ENCODE measurements at regions not wholly inside any gene's neighbourhood (a gene's known extent, or its start where the extent isn't known, plus 50 kb on each side); places are given as distances from the start of the nearest gene placed in this dataset.
"Not testable (repeated sequence)": the region's sequence is repeated elsewhere in the genome, so short reads cannot be mapped to it uniquely, and the experiment has no call there.

- DNase-seq: no peak
Observed at GRCh38 chr6:66210964-66211363, 503.9 kb upstream of the EYS start.

GRCh38 chr6:66200390-66200789 lies 493.4 kb upstream of the EYS start:
- no peak for DNase-seq

- no peak for DNase-seq
Observed at GRCh38 chr6:66199171-66199570, 492.1 kb upstream of the EYS start.

- DNase-seq: no peak
Observed at GRCh38 chr6:66198062-66198624, 491.1 kb upstream of the EYS start.

GRCh38 chr6:66190858-66191257 lies 483.8 kb upstream of the EYS start:
- no peak for DNase-seq

GRCh38 chr6:66189915-66190314 lies 482.9 kb upstream of the EYS start:
- no peak for DNase-seq

GRCh38 chr6:66186756-66187155 lies 479.7 kb upstream of the EYS start:
- DNase-seq: no peak

- DNase-seq: peak; percentile 12
Observed at GRCh38 chr6:66184091-66184490, 477.1 kb upstream of the EYS start.

- no peak for DNase-seq
Observed at GRCh38 chr6:66179361-66179760, 472.3 kb upstream of the EYS start.

GRCh38 chr6:66173587-66173986 lies 466.6 kb upstream of the EYS start:
- no peak for DNase-seq

- not testable (repeated sequence) for DNase-seq
Observed at GRCh38 chr6:66166713-66167112, 459.7 kb upstream of the EYS start.

GRCh38 chr6:66161546-66162108 lies 454.6 kb upstream of the EYS start:
- DNase-seq: no peak

GRCh38 chr6:66159937-66160336 lies 452.9 kb upstream of the EYS start:
- DNase-seq: no peak

GRCh38 chr6:66153247-66153646 lies 446.2 kb upstream of the EYS start:
- no peak for DNase-seq

GRCh38 chr6:66149132-66149531 lies 442.1 kb upstream of the EYS start:
- no peak for DNase-seq

- no peak for DNase-seq
Observed at GRCh38 chr6:66145867-66146266, 438.8 kb upstream of the EYS start.

- DNase-seq: no peak
Observed at GRCh38 chr6:66134021-66134420, 427.0 kb upstream of the EYS start.

GRCh38 chr6:66128656-66129055 lies 421.6 kb upstream of the EYS start:
- DNase-seq: no peak

- DNase-seq: no peak
Observed at GRCh38 chr6:66128243-66128642, 421.2 kb upstream of the EYS start.

GRCh38 chr6:66127061-66127460 lies 420.0 kb upstream of the EYS start:
- no peak for DNase-seq

- DNase-seq: no peak
Observed at GRCh38 chr6:66126358-66126757, 419.3 kb upstream of the EYS start.

- DNase-seq: peak; percentile 10
Observed at GRCh38 chr6:66103954-66104353, 396.9 kb upstream of the EYS start.

GRCh38 chr6:66103354-66103753 lies 396.3 kb upstream of the EYS start:
- DNase-seq: no peak

- no peak for DNase-seq
Observed at GRCh38 chr6:66096679-66097078, 389.7 kb upstream of the EYS start.

GRCh38 chr6:66094615-66095014 lies 387.6 kb upstream of the EYS start:
- no peak for DNase-seq
